HCT116 (cell line): ENCODE measurements at regions not wholly inside any gene's neighbourhood (a gene's known extent, or its start where the extent isn't known, plus 50 kb on each side); places are given as distances from the start of the nearest gene placed in this dataset.

Experiments
- ATF3 ChIP-seq: IDR thresholded peaks from 2 replicates; pipeline ENCODE4 v1.6.1; 2012
- CEBPB ChIP-seq: IDR thresholded peaks from 2 replicates; pipeline ENCODE4 v1.6.1; 2012; ENCODE audit warnings: low read depth
- CTCF ChIP-seq, 3 experiments: fragments of 200-600 bp in 1 of 3; sonication (generic) in 1 of 3; IDR thresholded peaks in 2 of 3; conservative IDR thresholded peaks in 1 of 3; 2 replicates each; pipeline ENCODE4 v1.5.1; 2012 to 2017; ENCODE audit warnings: low read depth in 2 of 3, low read length in 2 of 3, antibody characterized with exemption in 1 of 3, borderline replicate concordance in 1 of 3, control low read depth in 1 of 3, mild to moderate bottlenecking in 1 of 3, mixed read lengths in 1 of 3, mixed run types in 1 of 3, moderate library complexity in 1 of 3; ENCODE audit not compliant: insufficient read depth in 1 of 3
- EGR1 ChIP-seq: IDR thresholded peaks from 2 replicates; pipeline ENCODE4 v1.6.1; 2012; ENCODE audit warnings: low read depth
- ELF1 ChIP-seq: IDR thresholded peaks from 2 replicates; pipeline ENCODE4 v1.6.1; 2012; ENCODE audit warnings: low read depth, borderline replicate concordance
- EZH2 ChIP-seq: fragments of 200-600 bp; sonication (generic); IDR thresholded peaks from 2 replicates; pipeline ENCODE4 v1.6.1; 2017; ENCODE audit warnings: antibody characterized with exemption, mixed run types
- EZH2phosphoT487 ChIP-seq: fragments of 200-600 bp; IDR thresholded peaks from 2 replicates; pipeline ENCODE4 v1.6.1; 2018; ENCODE audit warnings: antibody characterized with exemption, borderline replicate concordance
- JUND ChIP-seq: IDR thresholded peaks from 2 replicates; pipeline ENCODE4 v1.6.1; 2012
- POLR2A ChIP-seq: IDR thresholded peaks from 2 replicates; pipeline ENCODE4 v1.7.0; 2011; ENCODE audit warnings: borderline replicate concordance; ENCODE audit not compliant: insufficient read depth, insufficient read length; ENCODE audit errors: extremely low read depth
- POLR2AphosphoS5 ChIP-seq: IDR thresholded peaks from 2 replicates; pipeline ENCODE4 v1.6.1; 2011; ENCODE audit warnings: mild to moderate bottlenecking, low read depth, low read length, moderate library complexity
- REST ChIP-seq: IDR thresholded peaks from 2 replicates; pipeline ENCODE4 v1.6.1; 2012; ENCODE audit warnings: low read depth
- SIN3A ChIP-seq: IDR thresholded peaks from 2 replicates; pipeline ENCODE4 v1.6.1; 2012; ENCODE audit warnings: low read depth
- YY1 ChIP-seq: IDR thresholded peaks from 2 replicates; pipeline ENCODE4 v1.6.1; 2011; ENCODE audit warnings: low read length, low read depth, moderate library complexity, mild to moderate bottlenecking; ENCODE audit not compliant: insufficient replicate concordance; ENCODE audit errors: extremely low read depth

DNA sequence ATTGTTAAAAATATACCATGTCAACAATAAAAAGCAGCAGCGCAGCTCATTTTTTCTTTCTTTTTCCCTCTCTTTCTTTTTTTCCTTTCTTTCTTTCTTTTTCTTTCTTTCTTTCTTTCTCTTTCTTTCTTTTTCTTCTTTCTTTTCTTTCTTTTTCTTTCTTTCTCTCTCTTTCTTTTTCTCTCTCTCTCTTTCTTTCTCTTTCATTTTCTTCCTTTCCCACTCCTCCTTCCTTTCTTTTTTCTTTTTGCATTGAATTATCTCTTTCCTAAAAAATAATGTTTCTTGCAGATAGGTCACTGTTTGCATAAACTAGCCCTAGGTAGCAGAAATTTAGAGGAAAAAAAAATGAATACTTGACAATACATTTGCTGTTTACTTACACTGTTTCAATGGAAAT lies 755.1 kb upstream of the COBL start:
- TF ChIP-seq YY1 (no peak), CTCF (IDR thresholded peaks at IDR 0.05 in 2 of 3, conservative IDR thresholded peaks at IDR 0.05 in 1 of 3; ENCODE audit: borderline replicate concordance in 1 of 3, insufficient read depth in 1 of 3, low read depth in 2 of 3, low read length in 2 of 3) (no peak), EZH2phosphoT487 (no peak), POLR2A (no peak), JUND (no peak), ATF3 (no peak), EGR1 (no peak), EZH2 (no peak), POLR2AphosphoS5 (no peak), ELF1 (no peak), CEBPB (no peak), REST (no peak), SIN3A (no peak)
